ENCODE measurements at regions not wholly inside any gene's neighbourhood (a gene's known extent, or its start where the extent isn't known, plus 50 kb on each side); places are given as distances from the start of the nearest gene placed in this dataset.

DNA sequence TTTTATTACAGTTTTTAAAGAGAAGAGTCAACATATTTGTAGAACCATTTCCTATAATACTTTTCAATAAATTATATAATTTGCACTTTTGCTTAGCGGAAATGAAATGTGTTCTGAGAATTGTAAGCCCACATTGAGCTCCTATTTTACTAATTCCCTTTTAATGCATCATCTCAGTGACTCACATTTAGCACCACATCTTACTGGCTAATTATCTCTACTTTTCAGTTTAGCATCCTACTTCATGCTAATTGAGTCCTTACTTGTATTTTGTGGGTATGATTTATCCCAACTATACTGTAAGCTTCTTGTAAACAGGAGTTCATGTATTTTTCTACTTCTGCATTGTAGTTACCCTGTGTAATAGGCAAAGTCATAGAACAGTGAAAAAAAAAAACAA is 67.5 kb downstream of the TMX1 start:
- DNase-seq, result no peak

GRCh38 chr14:51308866-51309265 is 68.8 kb downstream of the TMX1 start:
- no peak for DNase-seq

GRCh38 chr14:51310505-51310944 is 70.5 kb downstream of the TMX1 start:
- DNase-seq, result no peak

DNA sequence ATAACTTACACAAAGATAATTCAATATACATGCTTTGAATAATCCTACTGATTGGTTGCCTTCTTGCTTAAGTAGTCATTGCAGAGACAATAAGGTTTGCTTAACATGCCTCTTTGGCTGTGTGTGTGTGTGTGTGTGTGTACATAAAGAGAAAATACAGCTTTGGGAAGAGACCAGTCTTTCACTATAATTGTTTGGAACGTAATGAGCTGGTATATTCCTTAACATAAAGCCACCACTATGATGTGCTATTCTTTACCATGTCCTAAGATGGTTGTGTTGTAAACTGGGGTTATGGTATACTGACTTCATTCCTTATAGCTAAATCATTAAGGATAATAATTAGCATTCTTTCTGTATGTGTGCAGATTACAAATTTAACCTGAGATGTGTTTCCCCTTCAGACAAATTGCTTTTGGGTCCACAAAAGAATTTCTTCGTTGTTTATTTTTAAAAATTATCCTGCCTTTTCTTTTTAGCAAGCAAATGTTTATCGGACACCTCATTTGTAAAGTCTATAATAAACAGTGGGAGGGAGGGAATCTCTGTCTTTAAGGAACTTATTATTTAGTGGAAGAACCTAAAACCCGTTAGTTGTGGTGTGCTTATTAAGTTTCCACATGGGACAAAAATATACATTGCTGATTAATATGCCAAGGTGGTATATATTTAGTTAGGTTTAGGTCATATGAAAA is 74.4 kb downstream of the TMX1 start:
- no peak for DNase-seq

GRCh38 chr14:51317373-51317772 is 77.3 kb downstream of the TMX1 start:
- DNase-seq, result no peak

DNA sequence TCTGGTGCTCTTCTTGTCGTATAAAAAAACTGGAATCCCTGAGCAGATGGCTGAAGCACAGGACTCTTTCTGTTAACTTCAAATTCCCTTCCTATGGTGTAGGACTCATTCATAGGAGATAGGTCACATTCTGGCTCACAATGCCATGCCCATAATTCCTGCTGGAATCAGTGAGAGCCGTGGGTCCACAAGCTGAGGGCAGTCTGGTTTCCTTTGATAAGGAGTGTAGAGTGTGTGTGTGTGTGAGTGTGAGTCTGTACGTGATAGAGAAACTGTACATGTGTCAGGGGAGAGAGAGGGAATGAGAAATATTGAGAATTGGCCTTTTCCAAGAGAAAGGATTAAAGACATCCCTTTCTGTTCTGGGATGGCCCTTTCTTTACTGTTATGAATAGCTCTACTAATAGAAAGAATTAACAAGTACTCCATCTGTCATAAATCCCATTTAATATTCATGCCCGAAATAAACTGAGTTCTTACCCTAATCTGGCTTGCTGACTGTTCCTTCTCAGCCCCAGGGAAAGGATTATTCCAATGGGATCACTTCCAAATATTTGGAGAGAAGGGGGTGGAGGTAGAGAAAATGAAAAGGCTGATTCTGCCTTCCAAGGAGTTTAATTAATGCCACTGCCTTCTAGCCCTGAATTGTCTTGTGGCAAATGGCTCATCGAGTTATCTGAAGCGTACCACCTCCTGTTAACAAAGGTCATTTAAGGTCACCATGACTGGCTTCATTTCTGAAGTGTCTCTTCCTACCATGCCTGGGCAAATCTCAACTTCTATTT is 79.0 kb downstream of the TMX1 start:
- no peak for DNase-seq

GRCh38 chr14:51321036-51321435 is 81.0 kb downstream of the TMX1 start:
- no peak for DNase-seq

GRCh38 chr14:51323492-51323891 is 83.4 kb downstream of the TMX1 start:
- no peak for DNase-seq

- no peak for DNase-seq
Measured at GRCh38 chr14:51327376-51327775, 87.3 kb downstream of the TMX1 start.

- DNase-seq, result peak; percentile 21
Measured at GRCh38 chr14:51328064-51328771, 88.2 kb downstream of the TMX1 start.

GRCh38 chr14:51328772-51329353 is 88.8 kb downstream of the TMX1 start:
- no peak for DNase-seq

DNA sequence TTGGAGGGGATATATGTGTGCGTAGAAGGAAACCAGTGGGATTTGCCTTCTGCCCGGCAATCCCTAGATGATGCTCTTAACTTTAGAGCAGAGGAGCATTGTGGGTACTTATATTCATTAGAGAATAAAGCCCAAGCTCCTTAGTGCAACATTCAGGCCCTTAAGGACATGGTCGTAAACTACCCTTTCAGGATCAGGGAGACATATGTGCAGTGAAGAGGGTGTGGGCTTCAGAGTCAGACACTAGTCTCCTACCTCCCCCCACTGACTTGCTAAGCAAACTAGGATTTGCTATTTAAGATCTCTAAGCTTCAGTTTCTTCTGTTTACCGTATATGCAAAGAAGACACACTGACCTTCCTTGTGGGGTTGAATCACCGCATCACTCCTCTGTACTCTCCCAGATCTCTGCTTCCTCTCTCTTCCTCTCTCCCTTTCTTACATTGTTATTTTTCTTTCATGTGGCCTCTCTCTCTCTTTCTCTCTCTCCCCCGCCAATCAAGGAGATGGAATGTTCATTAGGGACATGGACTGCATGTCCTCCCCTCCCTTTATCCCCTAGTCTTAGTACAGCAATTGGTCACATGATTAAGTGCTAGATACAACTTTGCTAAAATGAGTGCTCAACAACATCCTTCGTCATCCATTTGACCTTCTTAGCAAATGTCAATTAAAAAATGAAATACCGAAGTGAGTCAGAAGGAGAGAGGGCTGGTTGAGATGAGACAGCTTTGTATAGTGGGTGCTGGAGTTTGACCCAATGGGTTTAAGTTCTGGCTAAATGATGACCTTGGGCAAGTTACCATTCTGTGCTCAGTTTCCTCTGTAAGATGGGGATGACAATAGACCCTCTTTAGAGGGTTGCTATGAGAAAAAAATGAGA is 91.7 kb downstream of the TMX1 start:
- DNase-seq, result no peak

GRCh38 chr14:51333299-51333698 is 93.3 kb downstream of the TMX1 start:
- DNase-seq, result no peak

- no peak for DNase-seq
Measured at GRCh38 chr14:51333901-51334521, 94.0 kb downstream of the TMX1 start.

- no peak for DNase-seq
Measured at GRCh38 chr14:51334566-51334965, 94.5 kb downstream of the TMX1 start.

DNA sequence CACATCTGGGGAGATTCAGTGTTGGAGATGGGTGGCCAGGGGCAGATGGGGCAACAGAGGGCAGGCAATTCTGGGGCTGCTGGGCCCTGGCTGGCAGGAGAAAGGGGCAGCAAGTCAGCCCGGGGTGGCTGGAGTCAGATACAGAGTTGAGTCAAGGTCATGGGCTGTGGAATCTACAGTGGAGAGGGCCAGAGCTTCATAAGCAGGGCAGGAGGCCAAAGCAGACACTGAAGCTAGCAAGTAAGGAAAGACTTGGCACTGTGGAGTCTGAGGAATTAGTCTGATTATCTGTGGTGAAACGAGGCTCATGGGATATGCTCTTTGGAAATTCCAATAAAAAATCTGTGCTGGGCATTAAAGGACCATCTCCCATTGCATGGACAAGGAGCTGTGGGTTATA is 95.5 kb downstream of the TMX1 start:
- no peak for DNase-seq

DNA sequence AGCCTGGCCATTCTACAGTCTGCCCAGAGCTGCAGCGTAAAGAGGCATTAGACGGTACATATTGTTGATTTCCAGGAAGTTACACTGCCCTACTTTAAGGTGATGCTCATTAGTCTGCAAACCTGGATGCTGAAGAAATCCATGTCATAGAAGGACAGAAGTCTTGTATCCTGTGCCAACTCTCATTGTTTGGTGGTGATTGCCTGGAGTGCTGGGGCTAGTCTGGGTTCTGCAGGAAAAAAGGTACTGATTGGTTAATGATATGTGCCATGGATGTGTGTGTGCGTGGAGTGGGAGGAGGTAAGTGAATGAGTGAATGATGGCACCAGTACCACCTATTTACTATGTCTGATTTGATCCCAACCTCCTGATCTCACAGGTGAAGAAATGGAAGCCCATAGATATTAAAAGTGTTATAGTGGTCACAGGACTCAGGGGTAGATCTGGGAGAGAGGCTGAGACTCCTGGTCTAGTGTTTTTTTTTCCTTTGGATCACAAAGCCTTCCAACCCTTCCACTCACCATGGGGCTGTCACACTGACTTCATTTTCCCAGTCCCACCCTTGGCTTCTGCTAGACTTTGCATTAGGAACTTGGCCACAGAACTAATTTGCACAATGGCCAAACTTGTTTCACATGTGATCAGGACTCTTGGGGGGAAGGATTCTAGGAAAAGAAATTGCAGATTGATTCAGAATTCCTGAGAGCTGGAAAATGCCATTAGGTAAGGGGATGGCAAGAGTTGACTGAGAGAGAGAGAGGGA is 96.1 kb downstream of the TMX1 start:
- DNase-seq, result no peak

- DNase-seq, result no peak
Measured at GRCh38 chr14:51336734-51337133, 96.7 kb downstream of the TMX1 start.

- DNase-seq, result no peak
Measured at GRCh38 chr14:51337520-51337919, 97.5 kb downstream of the TMX1 start.

GRCh38 chr14:51341338-51341737 is 101.3 kb downstream of the TMX1 start:
- no peak for DNase-seq

DNA sequence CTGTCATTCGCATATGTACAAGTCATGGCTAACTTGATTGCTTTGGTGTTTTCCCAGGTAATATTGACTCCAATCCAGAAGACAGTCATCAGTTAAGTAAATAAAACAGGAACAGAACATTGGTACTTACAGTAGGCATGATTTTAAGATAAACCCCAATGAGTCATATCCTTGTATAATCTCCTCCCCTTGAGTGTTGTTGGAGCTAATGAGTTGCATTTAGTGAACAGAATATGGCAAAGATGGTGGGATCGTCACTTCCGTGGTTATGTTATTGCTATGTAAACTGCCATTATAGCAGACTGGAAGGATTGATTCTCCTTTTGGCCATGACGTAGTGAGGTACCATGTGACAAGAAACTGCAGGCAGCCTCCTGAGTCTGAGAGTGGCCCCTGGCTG is 102.2 kb downstream of the TMX1 start:
- no peak for DNase-seq
